ENCODE measurements at regions not wholly inside any gene's neighbourhood (a gene's known extent, or its start where the extent isn't known, plus 50 kb on each side); places are given as distances from the start of the nearest gene placed in this dataset.

DNA sequence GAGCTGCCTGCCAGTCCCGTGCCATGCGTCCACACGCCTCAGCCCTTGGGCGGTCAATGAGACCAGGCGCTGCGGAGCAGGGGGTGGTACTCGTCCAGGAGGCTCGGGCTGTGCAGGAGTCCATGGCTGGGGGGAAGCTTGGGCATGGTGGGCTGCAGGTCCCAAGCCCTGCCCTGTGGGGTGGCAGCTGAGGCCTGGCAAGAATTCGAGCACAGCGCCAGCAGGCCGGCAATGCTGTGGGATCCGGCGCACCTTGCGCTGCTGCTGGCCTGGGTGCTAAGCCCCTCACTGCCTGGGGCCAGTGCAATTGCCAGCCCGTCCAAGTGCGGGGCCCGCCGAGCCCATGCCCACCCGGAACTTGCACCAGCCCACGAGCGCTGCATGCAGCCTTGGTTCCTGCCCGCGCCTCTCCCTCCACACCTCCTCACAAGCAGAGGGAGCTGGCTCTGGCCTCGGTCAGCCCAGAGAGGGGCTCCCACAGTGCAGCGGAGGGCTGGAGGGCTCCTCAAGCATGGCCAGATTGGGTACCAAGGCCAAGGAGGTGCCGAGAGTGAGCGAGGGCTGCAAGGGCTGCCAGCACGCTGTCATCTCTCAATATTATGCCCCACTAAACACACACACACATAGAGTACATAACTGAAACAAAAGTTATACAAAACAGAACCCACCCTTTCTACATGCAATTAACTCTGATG is 307.7 kb downstream of the LMO4 start:
- DNase-seq, result no peak

DNA sequence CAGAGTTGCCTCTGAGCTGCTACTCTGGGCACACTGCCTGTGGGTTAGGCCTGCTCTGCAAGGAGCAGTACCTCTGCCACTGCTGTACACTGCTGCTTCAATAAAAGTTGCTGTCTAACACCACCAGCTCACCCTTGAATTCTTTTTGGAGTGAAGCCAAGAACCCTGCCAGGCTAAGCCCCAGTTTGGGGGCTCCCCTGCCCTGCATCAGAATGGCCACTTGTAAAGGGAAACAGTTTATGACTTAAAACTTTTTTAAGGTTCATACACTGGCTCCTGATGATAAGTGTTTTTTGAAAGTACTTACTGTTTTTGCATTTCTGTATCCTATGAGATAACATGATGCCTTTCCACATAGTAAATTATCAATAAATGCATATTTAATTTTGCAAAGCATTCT is 310.0 kb downstream of the LMO4 start:
- no peak for DNase-seq

GRCh38 chr1:87641996-87642395 is 313.3 kb downstream of the LMO4 start:
- no peak for DNase-seq

GRCh38 chr1:87642581-87643221 is 314.0 kb downstream of the LMO4 start:
- no peak for DNase-seq

- no peak for DNase-seq
Measured at GRCh38 chr1:87644033-87644578, 315.4 kb downstream of the LMO4 start.

GRCh38 chr1:87644579-87645190 is 316.0 kb downstream of the LMO4 start:
- DNase-seq, result no peak

- DNase-seq, result no peak
Measured at GRCh38 chr1:87647430-87648177, 318.9 kb downstream of the LMO4 start.

DNA sequence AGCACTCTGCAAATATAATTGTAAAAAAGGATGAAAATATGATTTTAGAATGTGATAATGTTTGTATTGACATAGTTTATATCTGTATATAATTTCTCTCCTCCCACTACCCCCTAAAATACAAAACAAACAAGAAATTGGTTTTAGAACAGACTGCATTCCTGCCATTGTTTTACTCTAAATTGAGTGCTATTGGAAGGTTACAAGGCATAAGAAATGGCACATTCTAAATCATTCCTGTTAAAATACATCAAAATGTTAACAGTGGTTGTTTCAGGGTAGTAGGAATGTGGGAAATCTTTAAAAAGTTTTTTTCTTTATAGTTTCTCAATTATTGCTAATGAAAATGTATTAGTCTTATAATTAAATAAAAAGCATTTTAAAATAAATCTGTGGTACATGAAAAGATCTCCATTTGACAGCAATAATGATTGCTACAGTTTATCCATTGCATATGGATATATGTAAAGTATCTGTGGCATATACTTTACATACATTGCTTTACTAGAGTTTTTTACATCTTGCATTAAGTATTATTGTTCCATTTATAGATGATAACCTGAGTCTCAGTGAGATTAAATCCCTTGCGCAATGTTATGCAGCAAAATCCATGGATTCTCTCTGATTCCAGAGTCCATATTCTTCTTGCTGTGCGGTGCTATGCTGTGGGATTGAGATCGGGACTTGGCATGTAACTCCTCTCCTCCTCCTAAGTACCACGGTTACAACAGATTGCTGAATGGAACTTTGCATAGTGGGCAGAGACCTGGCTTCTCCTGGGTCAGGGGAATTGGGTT is 319.8 kb downstream of the LMO4 start:
- DNase-seq, result no peak

DNA sequence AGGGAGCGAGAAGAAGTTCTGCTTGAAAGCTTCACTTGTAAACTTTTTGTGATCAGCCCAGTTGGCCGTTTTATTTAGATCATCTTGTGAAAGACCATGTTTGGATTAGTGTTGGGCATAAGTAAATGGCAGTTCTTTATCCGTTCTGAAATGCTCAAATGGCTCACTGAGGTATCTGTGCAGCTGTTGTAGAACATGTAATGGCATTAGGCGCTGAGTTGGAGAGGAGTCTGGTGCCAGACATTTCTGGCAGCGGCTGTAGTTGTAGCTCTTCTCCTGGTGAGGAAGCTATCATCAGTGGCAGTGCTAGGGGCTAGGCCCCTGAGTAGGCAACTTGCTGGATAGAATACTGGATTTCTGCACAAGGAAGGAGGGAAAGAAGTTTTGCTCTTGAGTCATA is 321.6 kb downstream of the LMO4 start:
- no peak for DNase-seq

GRCh38 chr1:87652176-87652575 is 323.5 kb downstream of the LMO4 start:
- DNase-seq, result no peak

- no peak for DNase-seq
Measured at GRCh38 chr1:87665151-87665550, 336.5 kb downstream of the LMO4 start.

DNA sequence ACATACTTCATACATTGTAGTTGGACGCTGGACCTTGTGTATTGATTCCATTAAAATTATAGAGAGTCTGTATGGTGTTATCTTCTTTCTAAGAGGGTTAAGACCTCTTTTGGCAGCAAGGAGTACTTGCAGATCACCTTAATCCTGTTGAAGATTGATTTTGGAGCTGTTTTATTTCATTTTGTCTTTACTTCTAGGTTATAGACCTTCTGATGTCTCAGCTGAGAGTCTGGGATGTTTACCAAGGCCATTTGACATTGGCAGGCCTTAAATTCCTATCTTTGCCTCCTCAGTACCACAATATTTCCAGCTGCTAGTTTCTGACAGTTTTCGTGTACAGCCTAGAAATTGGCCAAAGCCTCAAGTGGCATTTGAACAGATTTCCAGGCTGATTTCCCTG is 338.0 kb downstream of the LMO4 start:
- no peak for DNase-seq

GRCh38 chr1:87669674-87670073 is 341.0 kb downstream of the LMO4 start:
- DNase-seq, result no peak

DNA sequence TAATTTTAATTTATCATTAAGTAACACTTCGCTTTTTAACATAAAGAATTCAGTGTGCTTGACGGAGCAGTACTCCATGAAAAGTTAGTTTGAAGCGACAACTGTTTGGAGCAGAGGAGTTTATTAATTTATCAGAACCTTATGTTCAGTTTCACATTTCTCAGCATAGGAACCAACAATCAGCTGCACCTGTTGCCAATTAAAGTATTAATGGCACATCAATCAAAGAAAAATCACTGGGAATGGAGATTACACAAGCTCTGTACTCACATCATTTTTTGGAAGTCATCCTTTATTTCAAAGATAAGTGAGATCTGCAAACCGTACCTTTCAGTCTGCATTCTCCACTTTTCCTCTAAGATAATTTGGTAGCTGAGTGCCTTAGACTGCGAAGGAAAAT is 344.6 kb downstream of the LMO4 start:
- DNase-seq, result no peak

- DNase-seq, result no peak
Measured at GRCh38 chr1:87673748-87674147, 345.1 kb downstream of the LMO4 start.

DNA sequence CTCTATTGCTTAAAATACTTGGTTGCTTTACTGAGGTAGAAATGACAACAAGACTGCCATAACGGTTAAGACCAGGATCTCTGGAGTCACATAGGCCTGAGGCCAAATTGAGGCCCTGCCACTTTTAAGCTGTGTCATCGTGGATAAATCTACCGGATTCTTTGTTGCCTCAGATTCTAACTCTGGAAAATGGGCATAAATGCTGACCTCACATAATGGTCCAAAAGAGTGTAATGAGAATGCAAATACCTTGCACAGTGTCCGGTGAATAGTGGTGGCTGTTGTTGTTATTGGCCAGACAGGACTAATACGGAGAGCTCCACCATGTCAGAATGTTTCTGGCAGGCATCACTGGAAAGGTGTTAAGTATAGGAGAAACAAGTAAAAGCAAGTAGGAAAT is 346.1 kb downstream of the LMO4 start:
- no peak for DNase-seq

DNA sequence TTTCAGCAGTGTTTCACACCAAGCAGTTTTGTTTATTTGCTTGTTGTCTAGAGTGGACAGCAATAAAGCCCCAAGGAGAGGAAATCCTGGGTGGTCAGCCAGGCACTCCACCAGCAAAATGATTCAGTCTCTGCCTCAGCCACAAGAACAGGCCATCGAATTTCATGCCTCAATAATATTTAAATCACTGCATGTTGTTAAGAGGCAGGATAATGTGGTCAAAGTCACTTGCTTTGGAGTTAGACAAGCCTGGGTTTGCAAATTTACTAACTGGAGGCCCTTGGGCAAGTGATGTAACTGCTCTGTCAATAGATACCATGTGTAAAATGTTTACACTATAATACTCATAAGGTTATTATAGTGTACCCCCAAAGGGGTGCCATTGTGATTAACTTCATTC is 349.6 kb downstream of the LMO4 start:
- DNase-seq, result no peak

DNA sequence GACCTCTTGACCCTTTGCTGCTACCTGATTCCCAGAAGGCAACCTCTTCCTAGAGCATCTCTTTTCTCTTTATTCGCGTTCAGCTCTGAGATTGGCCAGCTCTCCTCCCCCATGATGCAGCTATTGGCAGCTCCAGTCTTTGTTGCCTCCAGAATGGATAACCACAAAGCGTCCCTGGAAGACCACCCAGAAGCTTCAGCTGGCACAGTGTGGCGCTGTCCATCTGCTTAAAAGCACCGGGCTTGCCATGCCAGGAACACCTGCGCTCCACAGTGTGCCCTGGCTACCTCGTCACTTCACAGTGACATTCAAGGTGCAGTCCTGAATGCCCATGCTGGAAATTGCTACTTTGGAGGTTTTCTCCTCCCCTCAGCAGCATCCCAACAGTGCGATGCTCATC is 353.9 kb downstream of the LMO4 start:
- DNase-seq, result no peak

GRCh38 chr1:87683196-87683956 is 354.7 kb downstream of the LMO4 start:
- no peak for DNase-seq

- no peak for DNase-seq
Measured at GRCh38 chr1:87684194-87684593, 355.5 kb downstream of the LMO4 start.

DNA sequence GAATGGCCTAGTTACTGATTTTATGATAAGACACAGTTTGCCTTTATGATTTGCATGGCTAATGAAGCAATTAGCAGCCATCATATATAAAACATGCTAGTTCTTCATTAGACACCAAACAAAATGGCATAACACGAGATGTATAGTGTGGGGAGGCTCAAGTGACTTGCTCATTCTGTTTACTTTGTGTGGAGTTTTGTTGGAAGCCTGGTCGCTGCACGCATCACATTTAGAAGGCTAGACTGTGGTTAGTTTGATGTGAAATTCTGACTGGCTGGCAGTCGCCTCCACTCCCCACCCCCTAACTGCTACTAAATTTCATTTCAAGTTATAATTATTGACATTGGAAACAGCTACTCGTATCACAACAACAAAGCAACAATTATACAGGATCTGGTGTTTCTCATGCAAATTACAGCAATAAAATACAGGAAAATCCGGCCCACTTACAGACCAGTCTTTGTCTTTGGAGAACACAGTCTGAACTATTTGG is 356.1 kb downstream of the LMO4 start:
- no peak for DNase-seq

Data from activated gamma-delta T cell treated with Interleukin-2 at 50 U/mL for 16 hours (primary cell).